A673 (cell line): ENCODE measurements at regions not wholly inside any gene's neighbourhood (a gene's known extent, or its start where the extent isn't known, plus 50 kb on each side); places are given as distances from the start of the nearest gene placed in this dataset.
"Not testable (repeated sequence)": the region's sequence is repeated elsewhere in the genome, so short reads cannot be mapped to it uniquely, and the experiment has no call there.

Experiments used
- BruUV-seq: library from RNA; stranded (reverse); fragments of 400-500 nt; replicated peaks from 2 replicates; lab custom pipeline; 2021; lab: Mats Ljungman, UMichigan
- CTCF ChIA-PET: fragments of 300-600 bp; sonication (Branson Sonifier 250); formaldehyde crosslinking; loops from one replicate; lab custom pipeline; 2022; ENCODE audit warnings: antibody characterized with exemption; lab: Charles Lee
- POLR2A ChIA-PET: fragments of 300-600 bp; sonication (Branson Sonifier 250); formaldehyde crosslinking; loops from one replicate; lab custom pipeline; 2022; ENCODE audit warnings: antibody characterized with exemption; ENCODE audit not compliant: low non-redundant PET; lab: Charles Lee
- DNase-seq: peaks from one replicate; pipeline ENCODE4 v3.0.0-alpha.2; 2015; ENCODE audit warnings: low spot score
- H3K27ac ChIP-seq: fragments of 200-600 bp; sonication (generic); 2 replicates; pipeline ENCODE4 v1.5.1; 2016; ENCODE audit warnings: mixed run types, low read depth, mild to moderate bottlenecking, mixed read lengths, antibody characterized with exemption, low read length; ENCODE audit not compliant: poor library complexity, severe bottlenecking
- H3K27me3 ChIP-seq: fragments of 200-600 bp; sonication (generic); replicated peaks from 2 replicates; pipeline ENCODE4 v1.6.1; 2017; ENCODE audit warnings: mixed run types, low read depth, mild to moderate bottlenecking, mixed read lengths, antibody characterized with exemption, low read length; ENCODE audit not compliant: insufficient read depth, poor library complexity
- H3K36me3 ChIP-seq: fragments of 200-600 bp; sonication (generic); 2 replicates; pipeline ENCODE4 v1.6.1; 2016; ENCODE audit warnings: mixed run types, mild to moderate bottlenecking, mixed read lengths, antibody characterized with exemption, low read length; ENCODE audit not compliant: insufficient read depth, poor library complexity, severe bottlenecking
- H3K4me1 ChIP-seq: fragments of 200-600 bp; sonication (generic); 2 replicates; pipeline ENCODE4 v1.6.1; 2017; ENCODE audit warnings: mixed run types, mild to moderate bottlenecking, mixed read lengths, antibody characterized with exemption, low read length; ENCODE audit not compliant: insufficient read depth, poor library complexity, severe bottlenecking
- H3K4me3 ChIP-seq: fragments of 200-600 bp; sonication (generic); 2 replicates; pipeline ENCODE4 v1.5.1; 2016; ENCODE audit warnings: low read depth, mixed run types, mild to moderate bottlenecking, mixed read lengths, low read length; ENCODE audit not compliant: poor library complexity, severe bottlenecking
- H3K9me3 ChIP-seq: fragments of 200-600 bp; sonication (generic); 2 replicates; pipeline ENCODE4 v1.6.1; 2016; ENCODE audit warnings: mixed run types, low read depth, mild to moderate bottlenecking, mixed read lengths, antibody characterized with exemption, low read length; ENCODE audit not compliant: poor library complexity, severe bottlenecking
- CTCF ChIP-seq: fragments of 300-800, 200-600 bp; sonication (generic); conservative IDR thresholded peaks from 2 replicates; pipeline ENCODE4 v1.5.1; 2017; ENCODE audit warnings: low read depth, mild to moderate bottlenecking, antibody characterized with exemption, low read length, moderate library complexity, mixed read lengths
- EZH2 ChIP-seq: fragments of 200-600 bp; sonication (generic); IDR thresholded peaks from 2 replicates; pipeline ENCODE4 v1.6.1; 2017; ENCODE audit warnings: borderline replicate concordance, low read depth, mild to moderate bottlenecking, mixed read lengths, antibody characterized with exemption, low read length; ENCODE audit not compliant: poor library complexity, severe bottlenecking
- intact Hi-C: fragments of 100-400 bp; cut with micrococcal nuclease; formaldehyde crosslinking; loops from one replicate; pipeline ENCODE4 v1.10.0; 2022; ENCODE audit not compliant: unreplicated experiment

DNA sequence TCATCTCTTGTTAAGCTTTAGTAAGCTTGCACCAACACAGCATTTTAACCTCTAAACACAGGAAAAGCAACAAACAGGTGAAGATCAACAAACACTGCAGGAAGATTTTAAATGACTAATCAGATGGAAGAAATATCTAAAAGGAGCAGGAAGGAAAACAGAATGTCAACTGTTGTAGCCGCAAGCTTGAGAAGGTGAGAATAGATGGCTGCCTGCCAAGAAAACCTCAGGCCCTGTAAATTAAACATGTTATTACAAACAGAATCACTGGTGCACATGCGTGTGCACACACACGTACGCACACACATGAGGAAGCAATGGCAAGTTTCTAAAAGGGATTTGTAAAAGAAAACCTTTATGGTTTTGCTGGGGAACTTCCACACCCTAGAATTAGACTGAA, 257.8 kb upstream of the GALNT5 start:
- CTCF ChIA-PET = no interaction called here
- no TSS peak for BruUV-seq
- H3K36me3 ChIP-seq = no peaks in the 10 kb centered on the region
- no peaks in the 10 kb centered on the region for H3K27me3 ChIP-seq
- intact Hi-C loops = no loop called here
- no peak for DNase-seq
- no peak overlapping the region for H3K27ac ChIP-seq
- POLR2A ChIA-PET = no interaction called here
- no peak overlapping the region for H3K4me3 ChIP-seq
- H3K4me1 ChIP-seq = no peaks in the 10 kb centered on the region
- H3K9me3 ChIP-seq = no peaks in the 10 kb centered on the region
- no peak for TF ChIP-seq EZH2
- TF ChIP-seq CTCF = no peak

DNA sequence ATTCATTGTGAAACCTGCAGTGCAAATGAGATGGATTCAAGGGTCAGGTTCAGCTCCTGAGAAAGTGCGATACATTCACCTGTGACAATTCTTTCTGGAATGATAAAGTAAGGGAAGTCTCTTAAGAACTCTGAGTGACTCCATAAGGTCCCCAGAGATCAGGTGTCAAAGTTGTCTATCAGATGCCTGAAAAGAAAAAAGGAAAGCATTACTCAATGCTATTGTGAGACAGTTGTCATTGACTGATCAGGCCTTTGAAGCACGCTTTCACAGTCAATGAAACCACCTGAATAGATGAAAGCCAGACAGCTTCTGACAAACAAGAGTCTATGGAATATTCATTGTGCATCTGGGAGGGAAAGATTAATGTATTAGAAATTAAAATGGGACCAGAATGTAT, 252.7 kb upstream of the GALNT5 start:
- Histone ChIP-seq H3K9me3 (no peaks in the 10 kb centered on the region), H3K36me3 (no peaks in the 10 kb centered on the region), H3K4me3 (no peak overlapping the region), H3K27ac (no peak overlapping the region), H3K27me3 (peaks cover 6% of the 10 kb centered on the region), H3K4me1 (no peaks in the 10 kb centered on the region)
- ChIA-PET POLR2A (interaction anchor here (0.5 kb wide), 1 partner anchor 268 kb away, joined by 3 read pairs; no protein-coding TSS in a partner anchor), CTCF (no interaction called here)
- no TSS peak for BruUV-seq
- TF ChIP-seq EZH2 (no peak), CTCF (no peak)
- intact Hi-C loops = no loop called here
- no peak for DNase-seq

GRCh38 chr2:157015015-157015575, 242.4 kb upstream of the GALNT5 start:
- Histone ChIP-seq H3K36me3 (no peaks in the 10 kb centered on the region), H3K4me3 (no peak overlapping the region), H3K27ac (no peak overlapping the region), H3K4me1 (no peaks in the 10 kb centered on the region), H3K27me3 (no peaks in the 10 kb centered on the region), H3K9me3 (no peaks in the 10 kb centered on the region)
- no TSS peak for BruUV-seq
- no peak for TF ChIP-seq EZH2
- no peak for TF ChIP-seq CTCF
- POLR2A ChIA-PET = no interaction called here
- intact Hi-C loops = no loop called here
- CTCF ChIA-PET = no interaction called here
- DNase-seq = no peak

DNA sequence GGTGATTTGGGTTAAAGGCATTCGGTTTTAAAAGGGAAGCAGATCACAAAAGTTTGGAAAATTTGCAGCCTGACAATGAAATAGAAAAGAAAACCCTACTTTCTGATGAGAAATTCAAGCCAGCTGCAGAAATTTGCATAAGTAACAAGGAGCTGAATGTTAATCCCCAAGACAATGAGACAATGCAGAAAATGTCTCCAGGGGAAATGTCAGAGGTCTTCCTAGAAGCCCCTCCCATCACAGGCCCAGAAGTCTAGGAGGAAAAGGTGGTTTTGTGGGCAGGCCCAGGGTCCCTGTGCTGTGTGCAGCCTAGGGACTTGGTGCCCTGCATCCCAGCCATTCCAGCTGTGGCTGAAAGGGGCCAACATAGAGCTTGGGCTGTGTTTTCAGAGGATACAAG, 234.2 kb upstream of the GALNT5 start:
- H3K9me3 ChIP-seq, H3K27me3 ChIP-seq, H3K4me3 ChIP-seq, H3K27ac ChIP-seq, POLR2A ChIA-PET, H3K4me1 ChIP-seq, H3K36me3 ChIP-seq, DNase-seq, CTCF ChIA-PET, BruUV-seq, intact Hi-C loops: not testable (repeated sequence)
